GM18499 (cell line): ENCODE measurements at regions not wholly inside any gene's neighbourhood (a gene's known extent, or its start where the extent isn't known, plus 50 kb on each side); places are given as distances from the start of the nearest gene placed in this dataset.
"Not testable (repeated sequence)": the region's sequence is repeated elsewhere in the genome, so short reads cannot be mapped to it uniquely, and the experiment has no call there.

Source experiments
- ATAC-seq: cut with Tn5 transposase; IDR thresholded peaks from one replicate; pipeline ENCODE4 v1.9.1; 2021; ENCODE audit warnings: moderate number of reproducible peaks; ENCODE audit not compliant: insufficient read depth, unreplicated experiment

DNA sequence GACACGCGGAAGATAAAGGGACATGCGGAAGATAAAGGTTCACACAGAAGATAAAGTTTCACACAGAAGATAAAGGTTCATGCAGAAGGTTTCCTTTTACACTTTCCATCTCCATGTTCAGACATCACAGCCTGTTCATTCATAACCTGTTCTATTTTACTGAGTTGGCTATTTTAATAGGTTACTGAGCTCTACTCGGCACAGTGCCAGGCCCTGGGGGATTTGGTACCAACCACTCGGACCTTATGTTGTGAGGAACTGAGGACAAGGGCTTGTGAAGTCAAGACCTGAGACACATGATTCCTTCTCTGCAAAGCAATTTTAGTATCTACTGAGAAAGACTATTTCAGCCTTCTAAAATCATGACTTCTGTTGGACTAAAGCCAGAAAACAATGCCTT, 75.0 kb upstream of the ALKAL2 start:
- ATAC-seq, result no peak

DNA sequence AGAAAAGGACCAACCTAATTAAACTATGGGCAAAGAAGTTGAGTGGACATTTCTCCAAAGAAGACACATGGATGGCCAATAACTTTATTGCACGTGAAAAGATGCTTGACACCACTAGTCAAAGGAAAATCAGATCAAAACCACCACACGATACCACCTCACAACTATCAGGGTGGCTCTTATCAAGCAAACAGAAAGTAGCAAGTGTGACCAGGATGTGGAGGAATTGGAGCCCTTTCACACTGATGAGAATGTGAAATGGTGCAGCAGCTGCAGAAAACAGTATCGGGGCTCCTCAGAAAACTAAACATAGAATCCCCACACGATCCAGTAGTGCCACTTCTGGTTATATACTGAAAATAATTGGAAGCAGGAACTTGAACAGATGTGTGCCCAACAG, 72.2 kb upstream of the ALKAL2 start:
- ATAC-seq, result no peak

GRCh38 chr2:359047-359446, 71.2 kb upstream of the ALKAL2 start:
- no peak for ATAC-seq

- ATAC-seq, result no peak
Observed at GRCh38 chr2:357811-358210, 69.9 kb upstream of the ALKAL2 start.

DNA sequence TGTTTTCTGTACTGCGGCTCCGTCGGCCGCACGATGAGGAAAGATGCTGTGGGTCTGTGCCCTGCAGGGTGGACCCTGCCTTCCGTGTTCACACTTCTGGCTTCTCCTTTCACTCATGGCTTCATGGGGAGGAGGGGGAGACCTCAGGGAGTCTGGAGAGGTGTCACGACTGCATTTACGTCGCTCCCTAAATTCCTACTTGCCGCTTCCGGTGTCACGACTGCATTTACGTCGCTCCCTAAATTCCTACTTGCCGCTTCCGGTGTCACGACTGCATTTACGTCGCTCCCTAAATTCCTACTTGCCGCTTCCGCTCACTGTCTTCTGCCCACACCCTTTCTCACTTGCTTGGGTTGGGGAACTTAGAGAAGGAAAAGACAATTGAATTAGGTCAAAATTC, 68.4 kb upstream of the ALKAL2 start:
- ATAC-seq, result not testable (repeated sequence)

- no peak for ATAC-seq
Observed at GRCh38 chr2:355773-356172, 67.9 kb upstream of the ALKAL2 start.

DNA sequence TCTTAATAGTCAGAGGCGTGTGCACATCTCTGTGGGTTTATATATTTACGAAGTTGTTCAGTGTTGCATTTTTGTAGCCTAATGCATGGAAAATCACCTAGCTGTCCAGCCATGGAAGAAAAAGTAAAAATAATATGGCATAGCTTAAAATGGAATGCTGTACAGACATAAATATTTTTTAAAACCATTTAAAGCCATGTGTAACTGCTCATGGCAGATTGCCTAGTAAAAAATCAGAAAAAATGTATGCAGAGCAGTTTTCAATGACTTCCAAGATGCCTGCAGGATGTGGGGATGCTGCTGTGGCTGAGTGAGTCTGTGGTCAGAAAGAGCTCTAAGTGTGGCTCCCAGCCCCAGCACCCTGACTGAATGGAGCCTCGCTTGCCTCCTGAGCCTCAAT, 64.8 kb upstream of the ALKAL2 start:
- ATAC-seq, result no peak

- ATAC-seq, result no peak
Observed at GRCh38 chr2:349390-349789, 61.5 kb upstream of the ALKAL2 start.

DNA sequence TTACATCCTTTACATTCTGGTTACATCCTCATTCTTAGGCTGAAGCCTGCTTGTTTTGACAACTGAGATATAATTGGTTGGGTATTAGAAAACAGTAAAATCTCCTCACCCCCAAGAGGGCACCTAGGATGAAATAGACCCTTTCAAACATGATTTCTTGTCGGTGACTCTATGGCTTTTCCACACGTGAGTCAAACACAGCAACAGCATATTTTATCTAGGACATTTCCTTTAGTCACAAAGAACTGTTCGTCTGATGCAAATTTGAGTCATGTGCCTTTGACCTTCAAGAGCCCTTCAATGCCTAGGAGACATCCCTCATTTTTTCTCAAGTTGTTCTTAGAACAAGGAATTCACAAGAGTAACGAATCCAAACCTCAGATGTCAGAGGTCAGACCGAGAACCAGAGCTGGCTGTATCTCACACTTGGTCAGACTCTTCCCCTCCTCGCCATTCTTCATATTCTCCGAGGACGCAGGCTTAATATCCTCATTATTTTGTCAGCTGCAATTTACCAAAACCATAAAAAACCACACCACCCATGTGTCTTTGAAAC, 60.5 kb upstream of the ALKAL2 start:
- ATAC-seq, result no peak

GRCh38 chr2:344811-345210, 56.9 kb upstream of the ALKAL2 start:
- no peak for ATAC-seq

DNA sequence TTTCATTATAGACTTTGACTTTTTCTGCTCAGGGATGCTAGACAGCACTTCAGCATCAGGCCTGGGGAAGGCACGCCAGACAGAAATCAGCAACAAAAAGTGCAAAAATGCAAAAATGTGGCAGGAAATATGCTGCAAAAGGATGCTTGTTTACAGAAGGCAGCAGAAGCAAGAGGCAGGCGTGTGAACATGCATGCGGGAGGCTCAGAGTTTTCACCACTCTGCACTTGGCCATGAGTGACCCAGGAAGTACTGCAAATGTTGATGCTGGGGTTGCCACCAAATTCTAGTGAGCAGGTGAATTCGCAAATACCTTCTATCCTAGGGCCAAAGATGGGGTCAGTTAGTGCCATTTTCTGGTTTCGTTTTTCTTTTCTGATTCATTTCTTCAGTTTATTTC, 55.5 kb upstream of the ALKAL2 start:
- ATAC-seq, result no peak

- ATAC-seq, result no peak
Observed at GRCh38 chr2:341912-342311, 54.0 kb upstream of the ALKAL2 start.

DNA sequence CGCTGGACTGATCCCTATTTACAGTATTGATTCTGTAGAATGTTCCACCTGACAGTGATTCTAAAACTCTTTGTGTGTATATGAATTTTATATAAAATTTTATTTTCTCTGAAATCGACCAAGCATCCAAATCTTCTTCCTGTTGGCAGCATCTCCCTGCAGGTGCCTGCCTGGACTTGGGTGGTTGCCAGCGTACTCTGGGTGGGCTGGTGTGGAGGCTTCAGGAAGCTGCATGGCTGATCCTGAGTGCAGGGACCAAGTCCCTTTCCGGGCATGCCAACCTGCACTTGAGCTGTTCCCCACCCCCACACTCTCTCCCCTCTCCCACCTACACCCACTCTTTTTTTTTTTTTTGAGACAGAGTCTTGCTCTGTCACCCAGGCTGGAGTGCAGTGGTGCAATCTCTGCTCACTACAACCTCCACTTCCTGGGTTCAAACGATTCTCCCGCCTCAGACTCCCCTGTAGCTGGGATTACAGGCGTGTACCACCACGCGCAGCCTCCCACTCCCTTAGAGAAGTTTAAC, 53.2 kb upstream of the ALKAL2 start:
- no peak for ATAC-seq
